PC-3 (cell line): ENCODE measurements at regions not wholly inside any gene's neighbourhood (a gene's known extent, or its start where the extent isn't known, plus 50 kb on each side); places are given as distances from the start of the nearest gene placed in this dataset.

ENCODE experiments used
- EZH2 ChIP-seq: fragments of 300-600 bp; sonication (generic); IDR thresholded peaks from one replicate; pipeline ENCODE4 v1.6.1; 2017; ENCODE audit warnings: antibody characterized with exemption, mild to moderate bottlenecking, low read length; ENCODE audit not compliant: unreplicated experiment
- EZH2phosphoT487 ChIP-seq: fragments of 300-600 bp; sonication (generic); IDR thresholded peaks from 2 replicates; pipeline ENCODE4 v1.6.1; 2018; ENCODE audit warnings: mild to moderate bottlenecking, antibody characterized with exemption, low read length, borderline replicate concordance
- TF ChIP-seq, protein P1 (sequence below): fragments of 300-600 bp; sonication (generic); conservative IDR thresholded peaks from 2 replicates; pipeline ENCODE4 v1.5.1; 2017; ENCODE audit warnings: antibody characterized with exemption, low read depth, mild to moderate bottlenecking, low read length

DNA sequence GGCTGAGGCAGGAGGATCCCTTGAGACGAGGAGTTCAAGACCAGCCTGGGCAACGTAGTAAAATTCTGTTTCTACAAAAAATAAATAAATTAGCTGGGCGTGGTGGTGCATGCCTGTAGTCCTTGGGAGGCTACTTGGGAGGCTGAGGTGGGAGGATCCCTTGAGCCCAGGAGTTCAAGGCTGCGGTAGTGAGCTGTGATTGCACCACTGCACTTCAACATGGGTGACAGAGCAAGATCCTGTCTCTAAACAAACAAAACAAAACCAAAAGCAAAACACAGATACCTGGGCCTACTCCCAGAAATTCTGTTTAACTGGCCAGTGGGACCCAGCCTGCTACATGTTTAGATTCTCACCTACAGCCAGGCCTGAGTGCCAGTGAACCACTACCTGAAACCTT is 74.6 kb upstream of the MEDAG start:
- TF ChIP-seq, protein P1, sequence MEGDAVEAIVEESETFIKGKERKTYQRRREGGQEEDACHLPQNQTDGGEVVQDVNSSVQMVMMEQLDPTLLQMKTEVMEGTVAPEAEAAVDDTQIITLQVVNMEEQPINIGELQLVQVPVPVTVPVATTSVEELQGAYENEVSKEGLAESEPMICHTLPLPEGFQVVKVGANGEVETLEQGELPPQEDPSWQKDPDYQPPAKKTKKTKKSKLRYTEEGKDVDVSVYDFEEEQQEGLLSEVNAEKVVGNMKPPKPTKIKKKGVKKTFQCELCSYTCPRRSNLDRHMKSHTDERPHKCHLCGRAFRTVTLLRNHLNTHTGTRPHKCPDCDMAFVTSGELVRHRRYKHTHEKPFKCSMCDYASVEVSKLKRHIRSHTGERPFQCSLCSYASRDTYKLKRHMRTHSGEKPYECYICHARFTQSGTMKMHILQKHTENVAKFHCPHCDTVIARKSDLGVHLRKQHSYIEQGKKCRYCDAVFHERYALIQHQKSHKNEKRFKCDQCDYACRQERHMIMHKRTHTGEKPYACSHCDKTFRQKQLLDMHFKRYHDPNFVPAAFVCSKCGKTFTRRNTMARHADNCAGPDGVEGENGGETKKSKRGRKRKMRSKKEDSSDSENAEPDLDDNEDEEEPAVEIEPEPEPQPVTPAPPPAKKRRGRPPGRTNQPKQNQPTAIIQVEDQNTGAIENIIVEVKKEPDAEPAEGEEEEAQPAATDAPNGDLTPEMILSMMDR: no peak
- TF ChIP-seq EZH2: no peak
- TF ChIP-seq EZH2phosphoT487: no peak
